Putamen (tissue), 1 donor: ENCODE measurements at regions not wholly inside any gene's neighbourhood (a gene's known extent, or its start where the extent isn't known, plus 50 kb on each side); places are given as distances from the start of the nearest gene placed in this dataset.
"Not testable (repeated sequence)": the region's sequence is repeated elsewhere in the genome, so short reads cannot be mapped to it uniquely, and the experiment has no call there.

Experiments used
- DNase-seq: peaks from one replicate; pipeline ENCODE4 v3.0.0-alpha.2; 2016; ENCODE audit warnings: low spot score

DNA sequence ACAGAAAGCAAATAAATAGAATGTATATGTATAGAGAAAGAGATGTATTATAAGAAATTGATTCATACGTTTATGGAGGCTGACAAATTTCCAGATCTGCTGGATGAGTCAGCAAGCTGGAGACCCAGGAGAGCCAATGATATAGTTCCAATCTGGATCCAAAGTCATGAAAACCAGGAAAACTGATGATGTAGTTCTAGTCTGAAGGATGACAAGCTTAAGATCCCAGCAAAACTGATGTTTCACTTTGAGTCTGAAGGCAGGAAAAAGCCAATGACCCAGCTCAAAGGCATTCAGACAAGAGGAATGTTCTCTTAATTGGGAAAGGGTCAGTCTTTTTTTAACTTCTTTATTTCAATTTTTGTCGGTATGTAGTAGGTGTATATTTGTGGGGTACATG, 102.6 kb downstream of the LHFPL1 start:
- DNase-seq = no peak

- DNase-seq = no peak
Observed at GRCh38 chrX:112571388-112571787, 108.3 kb downstream of the LHFPL1 start.

- DNase-seq = no peak
Observed at GRCh38 chrX:112555831-112556230, 123.9 kb downstream of the LHFPL1 start.

GRCh38 chrX:112545051-112545450, 134.7 kb downstream of the LHFPL1 start:
- DNase-seq = no peak

GRCh38 chrX:112536544-112536943, 143.2 kb downstream of the LHFPL1 start:
- no peak for DNase-seq

- DNase-seq = no peak
Observed at GRCh38 chrX:112527903-112528302, 151.8 kb downstream of the LHFPL1 start.

GRCh38 chrX:112521676-112522075, 158.1 kb downstream of the LHFPL1 start:
- DNase-seq = no peak

GRCh38 chrX:112520124-112520523, 159.6 kb downstream of the LHFPL1 start:
- DNase-seq = no peak

DNA sequence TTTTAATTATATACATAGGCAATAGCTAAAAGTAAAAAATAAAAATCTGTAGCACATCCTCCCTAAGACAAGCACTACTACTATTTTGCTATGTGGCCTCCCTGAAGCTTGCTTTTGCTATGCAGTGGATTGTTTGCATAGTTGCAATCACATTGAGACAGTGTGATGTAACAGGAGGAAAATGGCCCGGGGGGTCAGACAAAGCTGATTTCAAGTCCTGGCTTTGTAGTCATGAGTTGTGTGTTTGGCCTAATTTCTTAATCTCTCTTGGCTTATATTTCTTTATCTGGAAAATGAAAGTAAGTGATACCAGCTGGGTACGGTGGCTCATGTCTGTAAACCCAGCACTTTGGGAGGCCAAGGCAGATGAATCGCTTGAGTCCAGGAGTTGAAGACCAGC, 166.6 kb downstream of the LHFPL1 start:
- no peak for DNase-seq

DNA sequence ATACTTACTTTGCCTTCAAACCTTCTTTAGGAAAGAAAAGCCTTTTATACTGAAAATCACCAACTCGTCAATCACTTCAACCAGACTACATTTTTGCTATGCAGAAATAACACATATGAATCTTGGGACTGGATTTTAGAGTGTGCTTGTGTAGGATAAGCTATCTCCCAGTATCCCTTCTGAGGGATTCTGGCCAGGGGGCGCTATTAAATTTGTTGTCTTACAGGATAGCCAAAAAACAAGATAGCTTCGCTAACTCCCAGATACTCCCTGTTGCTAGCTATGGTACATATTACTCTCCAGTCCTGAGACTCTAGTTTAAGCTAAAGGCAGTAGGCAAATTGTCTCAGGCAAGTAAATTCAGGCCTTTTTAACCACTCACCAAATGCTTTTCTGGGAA, 167.2 kb downstream of the LHFPL1 start:
- no peak for DNase-seq

- no peak for DNase-seq
Observed at GRCh38 chrX:112510629-112511028, 169.1 kb downstream of the LHFPL1 start.

GRCh38 chrX:112477653-112478052, 202.1 kb downstream of the LHFPL1 start:
- no peak for DNase-seq

DNA sequence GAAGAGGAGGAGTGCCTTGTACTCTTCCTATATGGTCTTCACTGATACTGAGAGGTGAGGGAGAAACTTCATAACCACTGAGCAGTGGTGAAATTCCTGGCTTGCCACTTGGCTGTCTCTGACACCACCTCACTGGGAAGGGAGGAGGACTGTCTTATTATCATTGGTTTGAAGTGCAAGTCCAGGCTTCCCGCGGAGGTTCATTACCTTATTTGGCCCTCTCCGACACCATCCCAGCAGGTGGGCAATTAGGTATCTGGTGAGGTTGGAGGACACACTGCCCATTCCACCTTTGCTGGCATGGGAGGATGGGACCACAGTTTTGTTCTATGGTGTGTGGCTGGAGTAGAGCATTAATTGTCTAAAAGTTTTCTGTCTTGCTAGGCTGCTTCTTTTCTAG, 206.1 kb downstream of the LHFPL1 start:
- no peak for DNase-seq

- DNase-seq = no peak
Observed at GRCh38 chrX:112470551-112470950, 209.2 kb downstream of the LHFPL1 start.

- not testable (repeated sequence) for DNase-seq
Observed at GRCh38 chrX:112461949-112462450, 217.7 kb downstream of the LHFPL1 start.

- DNase-seq = no peak
Observed at GRCh38 chrX:112457788-112458187, 221.9 kb downstream of the LHFPL1 start.

DNA sequence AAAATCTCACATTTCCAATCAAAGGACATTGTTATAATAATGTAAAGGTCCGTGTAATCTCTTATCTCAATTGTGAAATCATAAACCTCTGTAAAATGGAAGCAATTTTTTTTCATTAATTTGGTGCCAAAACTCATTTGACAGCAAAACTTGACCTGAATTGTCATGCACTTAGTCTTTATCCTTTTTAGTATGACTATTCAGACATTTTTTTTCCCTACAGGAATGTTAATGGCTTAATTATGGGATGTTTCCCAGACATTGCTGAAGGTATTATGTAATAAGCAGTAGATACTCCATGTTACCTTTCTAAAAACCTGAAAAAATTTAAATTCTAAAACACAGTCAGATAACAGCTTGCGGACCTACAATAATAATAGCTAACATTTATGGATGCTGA, 228.9 kb downstream of the LHFPL1 start:
- no peak for DNase-seq

GRCh38 chrX:112440277-112440676, 239.5 kb downstream of the LHFPL1 start:
- DNase-seq = no peak

- DNase-seq = no peak
Observed at GRCh38 chrX:112424166-112424565, 255.6 kb downstream of the LHFPL1 start.

GRCh38 chrX:112391313-112391712, 288.4 kb downstream of the LHFPL1 start:
- no peak for DNase-seq

- DNase-seq = peak; percentile 0
Observed at GRCh38 chrX:112381649-112382298, 298.0 kb downstream of the LHFPL1 start.

- no peak for DNase-seq
Observed at GRCh38 chrX:112380541-112381278, 298.1 kb upstream of the TRPC5 start.

- DNase-seq = no peak
Observed at GRCh38 chrX:112377481-112377880, 294.9 kb upstream of the TRPC5 start.

- no peak for DNase-seq
Observed at GRCh38 chrX:112368371-112368770, 285.8 kb upstream of the TRPC5 start.
